PFSK-1 (cell line): ENCODE measurements at regions not wholly inside any gene's neighbourhood (a gene's known extent, or its start where the extent isn't known, plus 50 kb on each side); places are given as distances from the start of the nearest gene placed in this dataset.

Experiments
- FOXP2 ChIP-seq: optimal IDR thresholded peaks from 2 replicates; pipeline ENCODE3; 2011; ENCODE audit warnings: borderline replicate concordance, control low read depth, inconsistent platforms; ENCODE audit not compliant: insufficient read depth; ENCODE audit errors: extremely low read length, extremely low read depth
- POLR2AphosphoS5 ChIP-seq: IDR thresholded peaks from 2 replicates; pipeline ENCODE4 v1.6.1; 2012; ENCODE audit warnings: low read depth, mild to moderate bottlenecking, control low read depth, low read length, moderate library complexity
- SIN3A ChIP-seq: IDR thresholded peaks from 2 replicates; pipeline ENCODE4 v1.6.1; 2012; ENCODE audit warnings: mild to moderate bottlenecking, low read length, moderate library complexity, borderline replicate concordance; ENCODE audit not compliant: insufficient read depth
- TAF1 ChIP-seq: IDR thresholded peaks from 2 replicates; pipeline ENCODE4 v1.6.1; 2012; ENCODE audit warnings: low read length, control low read depth, borderline replicate concordance; ENCODE audit not compliant: insufficient read depth
- TF ChIP-seq, protein P1 (sequence below), 2 experiments: IDR thresholded peaks; 2 replicates each; pipeline versions ENCODE4 v1.6.1 to v1.8.0; 2011 to 2012; ENCODE audit warnings: low read depth in 2 of 2, low read length in 2 of 2, control low read depth in 1 of 2, inconsistent platforms in 1 of 2, mild to moderate bottlenecking in 1 of 2, moderate library complexity in 1 of 2; ENCODE audit not compliant: insufficient read depth in 1 of 2

- no peak for TF ChIP-seq SIN3A
- no peak for TF ChIP-seq POLR2AphosphoS5
- TF ChIP-seq TAF1 = no peak
- TF ChIP-seq, protein P1, sequence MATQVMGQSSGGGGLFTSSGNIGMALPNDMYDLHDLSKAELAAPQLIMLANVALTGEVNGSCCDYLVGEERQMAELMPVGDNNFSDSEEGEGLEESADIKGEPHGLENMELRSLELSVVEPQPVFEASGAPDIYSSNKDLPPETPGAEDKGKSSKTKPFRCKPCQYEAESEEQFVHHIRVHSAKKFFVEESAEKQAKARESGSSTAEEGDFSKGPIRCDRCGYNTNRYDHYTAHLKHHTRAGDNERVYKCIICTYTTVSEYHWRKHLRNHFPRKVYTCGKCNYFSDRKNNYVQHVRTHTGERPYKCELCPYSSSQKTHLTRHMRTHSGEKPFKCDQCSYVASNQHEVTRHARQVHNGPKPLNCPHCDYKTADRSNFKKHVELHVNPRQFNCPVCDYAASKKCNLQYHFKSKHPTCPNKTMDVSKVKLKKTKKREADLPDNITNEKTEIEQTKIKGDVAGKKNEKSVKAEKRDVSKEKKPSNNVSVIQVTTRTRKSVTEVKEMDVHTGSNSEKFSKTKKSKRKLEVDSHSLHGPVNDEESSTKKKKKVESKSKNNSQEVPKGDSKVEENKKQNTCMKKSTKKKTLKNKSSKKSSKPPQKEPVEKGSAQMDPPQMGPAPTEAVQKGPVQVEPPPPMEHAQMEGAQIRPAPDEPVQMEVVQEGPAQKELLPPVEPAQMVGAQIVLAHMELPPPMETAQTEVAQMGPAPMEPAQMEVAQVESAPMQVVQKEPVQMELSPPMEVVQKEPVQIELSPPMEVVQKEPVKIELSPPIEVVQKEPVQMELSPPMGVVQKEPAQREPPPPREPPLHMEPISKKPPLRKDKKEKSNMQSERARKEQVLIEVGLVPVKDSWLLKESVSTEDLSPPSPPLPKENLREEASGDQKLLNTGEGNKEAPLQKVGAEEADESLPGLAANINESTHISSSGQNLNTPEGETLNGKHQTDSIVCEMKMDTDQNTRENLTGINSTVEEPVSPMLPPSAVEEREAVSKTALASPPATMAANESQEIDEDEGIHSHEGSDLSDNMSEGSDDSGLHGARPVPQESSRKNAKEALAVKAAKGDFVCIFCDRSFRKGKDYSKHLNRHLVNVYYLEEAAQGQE (IDR thresholded peaks at IDR 0.05; ENCODE audit: insufficient read depth in 1 of 2, low read depth in 2 of 2, low read length in 2 of 2) = no peak
- no peak for TF ChIP-seq FOXP2
These were observed 104.2 kb upstream of the TIAM2 start for GRCh38 chr6:154890874-154891273.

DNA sequence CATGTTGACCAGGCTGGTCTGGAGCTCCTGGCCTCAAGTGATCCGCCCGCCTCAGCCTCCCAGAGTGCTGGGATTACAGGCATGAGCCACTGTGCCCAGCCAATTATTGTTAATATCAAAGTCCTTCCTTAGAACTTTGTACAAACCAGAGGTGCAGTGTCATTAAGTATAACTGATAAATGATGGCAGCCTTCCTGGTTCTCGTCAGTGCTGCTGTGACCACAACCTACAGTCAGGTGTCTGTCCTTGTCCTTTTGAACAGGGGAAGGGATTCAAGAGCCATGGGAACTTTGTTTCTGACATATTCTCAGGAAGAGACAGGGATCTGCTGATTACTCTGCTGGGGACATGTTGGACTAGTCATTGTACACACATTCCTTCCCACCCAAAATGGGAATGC is 103.2 kb upstream of the TIAM2 start:
- TF ChIP-seq, protein P1 (IDR thresholded peaks at IDR 0.05; ENCODE audit: insufficient read depth in 1 of 2, low read depth in 2 of 2, low read length in 2 of 2) = no peak
- TF ChIP-seq SIN3A (no peak), POLR2AphosphoS5 (no peak)

DNA sequence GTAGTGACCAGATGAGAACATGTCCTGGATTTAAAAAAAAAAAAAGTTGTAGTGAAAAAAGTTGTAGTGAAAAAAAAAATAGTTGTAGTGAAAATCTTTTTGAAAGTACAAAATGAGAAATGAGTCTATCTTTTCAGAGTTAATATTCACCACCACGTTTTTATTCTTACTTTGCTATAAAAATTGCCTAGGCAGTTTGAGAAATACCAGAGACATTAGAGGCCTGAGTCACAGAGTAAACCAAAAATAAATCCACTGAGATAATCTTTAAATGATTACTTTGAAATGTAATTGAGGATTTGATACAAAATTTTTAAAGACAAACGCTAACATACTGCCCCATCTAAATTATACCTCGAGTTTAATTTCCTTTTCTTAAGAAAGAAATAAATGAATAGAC is 101.2 kb upstream of the TIAM2 start:
- TF ChIP-seq SIN3A = no peak
- no peak for TF ChIP-seq FOXP2
- TF ChIP-seq, protein P1 (IDR thresholded peaks at IDR 0.05; ENCODE audit: insufficient read depth in 1 of 2, low read depth in 2 of 2, low read length in 2 of 2) = no peak

GRCh38 chr6:154894902-154895301 is 100.2 kb upstream of the TIAM2 start:
- TF ChIP-seq, protein P1 (IDR thresholded peaks at IDR 0.05; ENCODE audit: insufficient read depth in 1 of 2, low read depth in 2 of 2, low read length in 2 of 2) = no peak
- TF ChIP-seq SIN3A (no peak), TAF1 (no peak), POLR2AphosphoS5 (no peak), FOXP2 (no peak)

- TF ChIP-seq FOXP2 (no peak), TAF1 (no peak), SIN3A (no peak), POLR2AphosphoS5 (no peak)
- TF ChIP-seq, protein P1 (IDR thresholded peaks at IDR 0.05; ENCODE audit: insufficient read depth in 1 of 2, low read depth in 2 of 2, low read length in 2 of 2) = no peak
These were observed 99.3 kb upstream of the TIAM2 start for GRCh38 chr6:154895841-154896240.
